IMR-90 (cell line): ENCODE measurements at regions not wholly inside any gene's neighbourhood (a gene's known extent, or its start where the extent isn't known, plus 50 kb on each side); places are given as distances from the start of the nearest gene placed in this dataset.

Experiments
- ATAC-seq: fragments of 200-7000 bp; cut with Tn5 transposase; 2 replicates; pipeline ENCODE4 v1.9.1; 2020; ENCODE audit warnings: low read depth, mild to moderate bottlenecking, moderate library complexity
- BruUV-seq: library from RNA; stranded (reverse); fragments of 400-500 nt; replicated peaks from 2 replicates; lab custom pipeline; 2021; lab: Mats Ljungman, UMichigan
- CTCF ChIA-PET: fragments of 300-600 bp; formaldehyde crosslinking; extraction: SDS; loops from one replicate; lab custom pipeline; 2021; ENCODE audit warnings: antibody characterized with exemption; lab: Yijun Ruan, JAX
- POLR2A ChIA-PET: fragments of 300-600 bp; sonication (Branson Sonifier 250); formaldehyde crosslinking; loops from one replicate; lab custom pipeline; 2022; ENCODE audit warnings: antibody characterized with exemption; ENCODE audit not compliant: unreplicated experiment; lab: Charles Lee
- DNase-seq: peaks from one replicate; pipeline ENCODE4 v3.0.0; 2013
- H2AFZ ChIP-seq: replicated peaks from 2 replicates; pipeline ENCODE3; 2013; ENCODE audit warnings: low read length, mild to moderate bottlenecking; ENCODE audit not compliant: poor library complexity
- H2AK5ac ChIP-seq: 2 replicates; pipeline ENCODE4 v1.6.1; 2013; ENCODE audit warnings: low read depth, low read length, inconsistent platforms
- H2AK9ac ChIP-seq: replicated peaks from 2 replicates; pipeline ENCODE3; 2013; ENCODE audit warnings: mild to moderate bottlenecking, low read depth, low read length, moderate library complexity; ENCODE audit not compliant: poor library complexity
- H2BK120ac ChIP-seq: 2 replicates; pipeline ENCODE4 v1.6.1; 2013; ENCODE audit warnings: low read depth, low read length, inconsistent platforms
- H2BK15ac ChIP-seq: 3 replicates; pipeline ENCODE4 v1.6.1; 2013; ENCODE audit warnings: low read depth, low read length, inconsistent platforms
- H2BK20ac ChIP-seq: 2 replicates; pipeline ENCODE4 v1.6.1; 2013; ENCODE audit warnings: low read depth, mild to moderate bottlenecking, inconsistent platforms, low read length, moderate library complexity
- H2BK5ac ChIP-seq: 2 replicates; pipeline ENCODE4 v1.6.1; 2013; ENCODE audit warnings: mild to moderate bottlenecking, low read depth, low read length, inconsistent platforms; ENCODE audit not compliant: poor library complexity, severe bottlenecking
- H3K14ac ChIP-seq: replicated peaks from 2 replicates; pipeline ENCODE4 v1.6.1; 2013; ENCODE audit warnings: low read depth, low read length, inconsistent platforms
- H3K18ac ChIP-seq: 2 replicates; pipeline ENCODE4 v1.6.1; 2013; ENCODE audit warnings: low read depth, low read length, control low read depth
- H3K23ac ChIP-seq: 2 replicates; pipeline ENCODE4 v1.6.1; 2013; ENCODE audit warnings: low read depth, low read length, inconsistent platforms
- H3K27ac ChIP-seq: 2 replicates; pipeline ENCODE4 v1.5.1; 2013; ENCODE audit warnings: mild to moderate bottlenecking, control low read depth, low read length; ENCODE audit not compliant: insufficient read depth
- H3K27me3 ChIP-seq: 2 replicates; pipeline ENCODE4 v1.6.1; 2013; ENCODE audit warnings: low read length; ENCODE audit not compliant: control insufficient read depth, insufficient read depth
- H3K36me3 ChIP-seq: 2 replicates; pipeline ENCODE4 v1.6.1; 2013; ENCODE audit warnings: low read length, mixed read lengths; ENCODE audit not compliant: control insufficient read depth, insufficient read depth
- H3K4ac ChIP-seq: 2 replicates; pipeline ENCODE4 v1.6.1; 2013; ENCODE audit warnings: low read depth, low read length, inconsistent platforms
- H3K4me1 ChIP-seq: 2 replicates; pipeline ENCODE4 v1.6.1; 2013; ENCODE audit warnings: low read length, mixed read lengths; ENCODE audit not compliant: control insufficient read depth, insufficient read depth
- H3K4me2 ChIP-seq: 2 replicates; pipeline ENCODE4 v1.6.1; 2013; ENCODE audit warnings: low read depth, mild to moderate bottlenecking, control low read depth, low read length, moderate library complexity
- H3K4me3 ChIP-seq: 2 replicates; pipeline ENCODE4 v1.5.1; 2013; ENCODE audit warnings: low read depth, mild to moderate bottlenecking, control low read depth, low read length, moderate library complexity; ENCODE audit not compliant: insufficient read depth
- H3K56ac ChIP-seq: 2 replicates; pipeline ENCODE4 v1.6.1; 2013; ENCODE audit warnings: low read length, inconsistent platforms; ENCODE audit not compliant: insufficient read depth; ENCODE audit errors: extremely low read depth
- H3K79me1 ChIP-seq, 2 experiments: 2 replicates each; pipeline ENCODE4 v1.6.1; 2013; ENCODE audit warnings: low read length in 2 of 2, inconsistent platforms in 1 of 2, low read depth in 1 of 2
- H3K9ac ChIP-seq: 2 replicates; pipeline ENCODE4 v1.6.1; 2013; ENCODE audit warnings: low read depth, low read length, control low read depth
- H3K9me1 ChIP-seq: 2 replicates; pipeline ENCODE4 v1.6.1; 2013; ENCODE audit warnings: low read length, inconsistent platforms; ENCODE audit not compliant: insufficient read depth
- H3K9me3 ChIP-seq: 2 replicates; pipeline ENCODE4 v1.6.1; 2013; ENCODE audit warnings: low read length; ENCODE audit not compliant: control insufficient read depth, insufficient read depth
- H4K20me1 ChIP-seq: 2 replicates; pipeline ENCODE4 v1.6.1; 2013; ENCODE audit warnings: low read length, inconsistent platforms; ENCODE audit not compliant: insufficient read depth
- H4K5ac ChIP-seq: 2 replicates; pipeline ENCODE4 v1.6.1; 2013; ENCODE audit warnings: mild to moderate bottlenecking, low read depth, low read length, control low read depth
- H4K8ac ChIP-seq, 2 experiments: 2 replicates each; pipeline ENCODE4 v1.6.1; 2013; ENCODE audit warnings: low read depth in 2 of 2, low read length in 2 of 2, control low read depth in 1 of 2, inconsistent platforms in 1 of 2
- H4K91ac ChIP-seq: 2 replicates; pipeline ENCODE4 v1.6.1; 2013; ENCODE audit warnings: low read depth, low read length, inconsistent platforms; ENCODE audit not compliant: insufficient read depth
- BHLHE40 ChIP-seq: fragments of 150-350 bp; IDR thresholded peaks from 2 replicates; pipeline ENCODE4 v1.6.1; 2016; ENCODE audit warnings: mild to moderate bottlenecking, low read depth, low read length
- CHD1 ChIP-seq: IDR thresholded peaks from 2 replicates; pipeline ENCODE4 v1.6.1; 2012; ENCODE audit warnings: low read depth, low read length, improper control_type of control experiment
- RAD21 ChIP-seq: IDR thresholded peaks from 2 replicates; pipeline ENCODE4 v1.6.1; 2012; ENCODE audit warnings: low read length, improper control_type of control experiment
- WGBS, 2 experiments: methylation state at CpG; one replicate each; pipeline versions ENCODE4 v1.1.5 to v1.1.7; 2013; ENCODE audit warnings: missing lambda C conversion rate in 2 of 2; ENCODE audit not compliant: insufficient read length in 1 of 2; ENCODE audit errors: extremely low coverage in 2 of 2; 5-methylcytosine and 5-hydroxymethylcytosine counted together
- dilution Hi-C: fragments of 300-500 bp; cut with HindIII; formaldehyde crosslinking; loops from one replicate; pipeline ENCODE4 v1.14.3; 2018; ENCODE audit warnings: low sequenced_read_pairs; ENCODE audit not compliant: unreplicated experiment
- in situ Hi-C: fragments of 300-500 bp; cut with MboI; formaldehyde crosslinking; loops from 3 replicates; pipeline ENCODE4 v1.14.3; 2019; ENCODE audit warnings: low sequenced_read_pairs, inconsistent platforms, mixed read lengths
- intact Hi-C: fragments of 100-400 bp; cut with micrococcal nuclease; formaldehyde crosslinking; loops from 2 replicates; pipeline ENCODE4 v1.10.0; 2022

DNA sequence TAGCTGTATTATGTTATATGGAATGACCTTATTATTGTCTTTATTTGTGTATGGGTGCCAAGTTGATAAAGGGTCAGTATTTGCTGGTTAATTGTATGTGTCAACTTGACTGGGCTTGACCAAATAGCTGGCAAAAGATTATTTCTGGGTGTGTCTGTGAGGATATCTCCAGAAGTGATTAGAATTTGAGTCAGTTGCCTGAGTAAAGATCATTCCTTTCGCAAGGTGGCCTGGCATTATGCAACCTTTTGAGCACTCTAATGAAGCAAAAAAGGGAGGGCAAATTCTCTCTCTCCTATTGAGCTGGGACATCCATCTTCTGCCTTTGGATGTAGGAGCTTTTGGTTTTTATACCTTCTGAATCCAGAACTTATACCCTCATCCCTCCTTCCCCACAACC lies 82.2 kb downstream of the ATXN7L3B start:
- POLR2A ChIA-PET = no interaction called here

More for the DNA sequence above, 82.2 kb downstream of the ATXN7L3B start:
- H2BK15ac ChIP-seq = no peak overlapping the region
- H3K23ac ChIP-seq = no peak overlapping the region
- no peak overlapping the region for H3K18ac ChIP-seq
- intact Hi-C loops (no loop called here), in situ Hi-C loops (no loop called here), dilution Hi-C loops (no loop called here)
- no peak overlapping the region for H3K4ac ChIP-seq
- no peak overlapping the region for H2BK5ac ChIP-seq
- no peak overlapping the region for H2AK5ac ChIP-seq
- no peak overlapping the region for H3K4me2 ChIP-seq
- DNase-seq (no peak), ATAC-seq (no peak)
- H2BK120ac ChIP-seq = no peak overlapping the region
- no peaks in the 10 kb centered on the region for H3K79me1 ChIP-seq
- TF ChIP-seq CHD1 (no peak), RAD21 (no peak), BHLHE40 (no peak)
- H3K36me3 ChIP-seq = no peaks in the 10 kb centered on the region
- no peak overlapping the region for H2BK20ac ChIP-seq
- no CpG with 5 or more reads among the region's 1 CpG for WGBS, 2 experiments
- no peaks in the 10 kb centered on the region for H3K4me1 ChIP-seq
- H4K5ac ChIP-seq = no peak overlapping the region
- no peak overlapping the region for H3K56ac ChIP-seq
- H2AFZ ChIP-seq = no peak overlapping the region
- H3K9me1 ChIP-seq = no peaks in the 10 kb centered on the region
- BruUV-seq = no TSS peak
- H3K9me3 ChIP-seq = no peaks in the 10 kb centered on the region
- H3K27ac ChIP-seq = no peak overlapping the region
- no peak overlapping the region for H2AK9ac ChIP-seq
- H3K4me3 ChIP-seq = no peak overlapping the region
- no peak overlapping the region for H4K91ac ChIP-seq
- no peak overlapping the region for H3K14ac ChIP-seq
- CTCF ChIA-PET = no interaction called here
- no peaks in the 10 kb centered on the region for H4K20me1 ChIP-seq
- H3K27me3 ChIP-seq = no peaks in the 10 kb centered on the region
- H4K8ac ChIP-seq = no peak overlapping the region
- H3K9ac ChIP-seq = no peak overlapping the region
